ENCODE measurements at regions not wholly inside any gene's neighbourhood (a gene's known extent, or its start where the extent isn't known, plus 50 kb on each side); places are given as distances from the start of the nearest gene placed in this dataset.

GRCh38 chr5:136435946-136436543 is 70.7 kb upstream of the TRPC7 start:
- ATAC-seq, result no peak
- TF ChIP-seq ESRRG (CRISPR knock-in tag; IDR thresholded peaks at IDR 0.05) (no peak), ZC3H10 (CRISPR knock-in tag; IDR thresholded peaks at IDR 0.05) (no peak), ZFP30 (CRISPR knock-in tag; IDR thresholded peaks at IDR 0.05) (no peak), POU6F1 (CRISPR knock-in tag; IDR thresholded peaks at IDR 0.05; ENCODE audit: borderline replicate concordance, low read depth) (no peak), CSDC2 (CRISPR knock-in tag; IDR thresholded peaks at IDR 0.05) (no peak), TSHZ2 (CRISPR knock-in tag; IDR thresholded peaks at IDR 0.05) (no peak), ARNTL (CRISPR knock-in tag; IDR thresholded peaks at IDR 0.05; ENCODE audit: borderline replicate concordance, low read depth) (no peak), RARB (CRISPR knock-in tag; IDR thresholded peaks at IDR 0.05) (no peak), BACH2 (CRISPR knock-in tag; IDR thresholded peaks at IDR 0.05; ENCODE audit: borderline replicate concordance) (no peak), CSRNP3 (CRISPR knock-in tag; IDR thresholded peaks at IDR 0.05) (no peak), OSR1 (CRISPR knock-in tag; IDR thresholded peaks at IDR 0.05) (no peak), SNAI2 (CRISPR knock-in tag; IDR thresholded peaks at IDR 0.05) (no peak), ISL1 (CRISPR knock-in tag; IDR thresholded peaks at IDR 0.05) (no peak), ZNF565 (CRISPR knock-in tag; conservative IDR thresholded peaks at IDR 0.05; ENCODE audit: low read depth) (no peak), GLIS3 (CRISPR knock-in tag; IDR thresholded peaks at IDR 0.05) (no peak), TCF4 (CRISPR knock-in tag; IDR thresholded peaks at IDR 0.05; ENCODE audit: borderline replicate concordance) (no peak)

GRCh38 chr5:136434795-136435194 is 69.5 kb upstream of the TRPC7 start:
- ATAC-seq, result no peak
- TF ChIP-seq ISL1 (CRISPR knock-in tag; IDR thresholded peaks at IDR 0.05) (no peak), TOX (CRISPR knock-in tag; IDR thresholded peaks at IDR 0.05; ENCODE audit: borderline replicate concordance) (no peak), BACH2 (CRISPR knock-in tag; IDR thresholded peaks at IDR 0.05; ENCODE audit: borderline replicate concordance) (no peak), ZFP3 (CRISPR knock-in tag; IDR thresholded peaks at IDR 0.05) (no peak), ARNTL (CRISPR knock-in tag; IDR thresholded peaks at IDR 0.05; ENCODE audit: borderline replicate concordance, low read depth) (no peak), PPARA (CRISPR knock-in tag; IDR thresholded peaks at IDR 0.05; ENCODE audit: borderline replicate concordance) (no peak), POU6F1 (CRISPR knock-in tag; IDR thresholded peaks at IDR 0.05; ENCODE audit: borderline replicate concordance, low read depth) (no peak)

- ATAC-seq, result no peak
- TF ChIP-seq TCF4 (CRISPR knock-in tag; IDR thresholded peaks at IDR 0.05; ENCODE audit: borderline replicate concordance) (no peak), ZNF70 (CRISPR knock-in tag; IDR thresholded peaks at IDR 0.05) (no peak), ZFP30 (CRISPR knock-in tag; IDR thresholded peaks at IDR 0.05) (no peak), ZFP3 (CRISPR knock-in tag; IDR thresholded peaks at IDR 0.05) (no peak), ARNTL (CRISPR knock-in tag; IDR thresholded peaks at IDR 0.05; ENCODE audit: borderline replicate concordance, low read depth) (no peak), POU6F1 (CRISPR knock-in tag; IDR thresholded peaks at IDR 0.05; ENCODE audit: borderline replicate concordance, low read depth) (no peak), ZC3H10 (CRISPR knock-in tag; IDR thresholded peaks at IDR 0.05) (no peak), RARB (CRISPR knock-in tag; IDR thresholded peaks at IDR 0.05) (no peak), BACH2 (CRISPR knock-in tag; IDR thresholded peaks at IDR 0.05; ENCODE audit: borderline replicate concordance) (no peak)
Measured at GRCh38 chr5:136432705-136433104, 67.4 kb upstream of the TRPC7 start.

All from SK-N-SH treated with all-trans-retinoic acid at 6 μM for 48 hours (cell line).